Caki2 (cell line): ENCODE measurements at regions not wholly inside any gene's neighbourhood (a gene's known extent, or its start where the extent isn't known, plus 50 kb on each side); places are given as distances from the start of the nearest gene placed in this dataset.

Experiments used
- DNase-seq: peaks from one replicate; pipeline ENCODE4 v3.0.0-alpha.2; 2015; ENCODE audit warnings: low read depth
- in situ Hi-C: cut with HindIII; loops from 2 replicates; pipeline ENCODE4 v1.10.0; 2016; ENCODE audit warnings: low sequenced_read_pairs, low pct_unique_long_range_greater_than_20kb, mixed read lengths

DNA sequence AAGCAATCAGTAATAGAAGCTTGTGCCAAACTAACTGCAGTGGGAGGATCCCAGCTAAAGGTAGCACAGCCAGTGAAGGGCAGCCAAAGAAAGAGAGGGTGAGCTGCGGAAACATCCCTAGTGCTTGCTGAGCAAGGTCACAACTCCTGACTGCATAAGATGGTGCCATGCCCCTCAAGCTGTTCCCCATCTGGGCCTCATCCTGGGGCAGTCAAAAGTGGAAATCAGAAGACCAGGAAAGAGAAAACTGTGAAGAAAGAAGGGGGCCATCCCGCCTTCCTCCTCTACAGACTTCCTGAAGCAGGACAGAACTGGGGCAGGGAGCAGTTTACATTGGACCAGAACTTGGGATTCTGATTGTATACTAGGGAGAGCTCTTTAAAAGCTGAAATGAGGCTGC lies 159.2 kb downstream of the TNFSF13B start:
- no peak for DNase-seq
- in situ Hi-C loops: no loop called here

- no peak for DNase-seq
- in situ Hi-C loops: no loop called here
Measured at GRCh38 chr13:108433976-108434755, 164.6 kb downstream of the TNFSF13B start.

- in situ Hi-C loops: no loop called here
- no peak for DNase-seq
Measured at GRCh38 chr13:108435393-108436149, 166.1 kb downstream of the TNFSF13B start.

- in situ Hi-C loops: no loop called here
Measured at GRCh38 chr13:108437496-108437895, 168.0 kb downstream of the TNFSF13B start.

DNA sequence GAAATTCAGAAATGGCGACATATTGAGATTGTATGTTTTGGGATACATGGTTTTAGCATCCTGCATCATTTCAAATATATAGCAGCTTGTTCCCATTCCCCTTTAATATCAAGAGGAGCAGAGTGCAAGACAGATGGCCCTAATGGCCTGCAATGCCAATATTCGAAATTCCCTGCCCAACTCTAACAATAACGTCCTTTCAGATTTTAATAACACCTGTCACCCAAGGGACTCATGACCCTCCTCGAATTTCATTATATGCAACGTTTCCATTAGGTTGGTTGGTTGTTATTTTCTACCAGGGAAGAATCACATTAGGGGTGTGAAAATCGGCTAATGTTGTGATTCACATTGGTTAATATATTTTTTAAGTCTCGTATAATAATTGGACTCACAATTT lies 170.0 kb downstream of the TNFSF13B start:
- in situ Hi-C loops: no loop called here

More at GRCh38 chr13:108437496-108437895, 168.0 kb downstream of the TNFSF13B start:
- peak; percentile 3 for DNase-seq

DNA sequence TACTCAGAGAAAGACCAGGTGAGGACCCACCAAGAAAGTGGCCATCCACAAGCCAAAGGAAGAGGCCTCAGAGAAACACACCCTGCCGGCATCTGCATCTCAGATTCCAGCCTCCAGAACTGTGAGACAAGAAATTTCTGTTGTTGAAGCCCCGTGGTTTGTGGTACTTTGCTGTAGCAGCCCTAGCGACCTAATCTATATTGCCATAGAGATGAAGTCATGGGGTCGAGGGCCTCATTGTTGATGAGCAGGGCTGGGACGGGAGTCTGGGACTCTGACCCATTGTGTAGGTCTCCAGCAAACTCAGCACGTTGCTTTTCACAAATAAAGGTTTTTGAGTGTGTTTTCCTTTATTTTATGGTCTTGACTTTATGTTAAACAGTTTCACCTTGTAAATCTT lies 174.9 kb downstream of the TNFSF13B start:
- DNase-seq: no peak
- in situ Hi-C loops: no loop called here

More for the DNA sequence above, 170.0 kb downstream of the TNFSF13B start:
- DNase-seq: no peak

- in situ Hi-C loops: no loop called here
- no peak for DNase-seq
Measured at GRCh38 chr13:108448891-108449290, 179.4 kb downstream of the TNFSF13B start.

GRCh38 chr13:108451121-108451520 lies 178.3 kb upstream of the MYO16 start:
- no peak for DNase-seq
- in situ Hi-C loops: no loop called here

DNA sequence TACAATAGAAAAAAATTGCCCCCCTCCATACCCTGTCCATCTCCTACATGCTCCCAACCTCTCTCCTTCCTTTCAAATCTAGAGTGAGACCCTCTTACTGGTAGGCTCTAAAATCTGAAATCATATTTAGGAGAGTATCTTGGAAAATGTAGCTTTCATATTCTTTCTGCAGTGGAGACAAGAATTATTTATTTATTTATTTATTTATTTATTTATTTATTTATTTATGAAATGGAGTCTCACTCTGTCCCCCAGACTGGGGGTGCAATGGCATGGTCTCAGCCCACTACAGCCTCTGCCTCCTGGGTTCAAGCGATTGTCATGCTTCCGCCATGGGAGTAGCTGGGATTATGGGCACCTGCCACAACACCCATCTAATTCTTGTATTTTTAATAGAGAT lies 174.1 kb upstream of the MYO16 start:
- DNase-seq: no peak
- in situ Hi-C loops: no loop called here

DNA sequence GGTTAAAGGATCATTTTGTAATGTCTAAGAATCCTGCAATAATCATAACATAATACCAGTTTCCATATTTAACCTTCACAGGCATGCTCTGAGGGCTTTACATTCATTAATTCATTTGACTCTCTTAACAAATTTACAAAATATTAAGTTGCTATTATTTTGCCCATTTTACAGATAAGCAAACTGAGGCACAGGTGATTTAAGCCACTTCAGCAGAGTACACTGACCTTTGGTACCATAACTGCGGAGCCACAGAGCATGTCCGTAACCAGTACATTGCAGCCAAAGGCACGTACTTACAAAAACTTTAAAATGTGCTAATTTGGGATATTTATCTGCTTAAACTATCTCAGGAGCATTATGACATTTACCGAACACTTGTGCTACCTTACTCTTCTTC lies 169.4 kb upstream of the MYO16 start:
- in situ Hi-C loops: no loop called here
- no peak for DNase-seq

DNA sequence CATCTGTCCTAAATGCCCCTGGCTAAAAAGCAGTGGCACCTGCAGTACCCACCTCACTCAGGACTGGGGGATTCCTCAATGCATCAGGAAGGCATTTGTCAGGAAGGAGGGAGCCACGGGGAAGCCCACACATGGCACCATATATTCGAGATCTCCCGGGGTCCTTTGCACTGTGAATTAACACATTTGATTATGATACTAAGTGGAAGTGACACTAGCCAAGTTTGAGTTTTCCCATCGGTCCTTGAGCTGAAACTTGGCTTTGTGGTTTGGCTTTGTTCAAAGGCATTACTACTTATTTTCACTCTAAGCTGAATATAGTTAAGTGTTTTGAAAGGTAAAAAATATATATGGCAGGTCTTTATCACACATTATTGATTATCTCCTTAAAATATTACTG lies 168.7 kb upstream of the MYO16 start:
- in situ Hi-C loops: no loop called here
- no peak for DNase-seq

DNA sequence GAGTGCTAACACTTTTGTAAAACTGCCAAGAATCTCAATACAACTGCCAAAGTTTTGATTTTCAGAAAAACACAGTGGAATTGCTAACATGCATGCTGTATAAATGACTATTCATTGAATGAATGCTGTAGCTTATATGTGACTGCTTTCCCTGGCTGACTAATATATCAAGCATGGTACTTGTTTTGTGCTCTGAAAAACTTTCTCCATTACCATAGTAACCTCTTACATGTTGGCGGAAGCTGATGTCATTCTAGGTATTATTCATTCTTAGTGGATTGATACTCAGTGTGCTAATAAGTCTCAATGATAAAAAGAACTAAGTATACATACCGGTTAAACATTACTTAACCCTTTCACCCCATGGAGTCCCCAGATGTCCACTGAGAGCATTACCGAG lies 166.1 kb upstream of the MYO16 start:
- in situ Hi-C loops: no loop called here
- DNase-seq: peak; percentile 52

DNA sequence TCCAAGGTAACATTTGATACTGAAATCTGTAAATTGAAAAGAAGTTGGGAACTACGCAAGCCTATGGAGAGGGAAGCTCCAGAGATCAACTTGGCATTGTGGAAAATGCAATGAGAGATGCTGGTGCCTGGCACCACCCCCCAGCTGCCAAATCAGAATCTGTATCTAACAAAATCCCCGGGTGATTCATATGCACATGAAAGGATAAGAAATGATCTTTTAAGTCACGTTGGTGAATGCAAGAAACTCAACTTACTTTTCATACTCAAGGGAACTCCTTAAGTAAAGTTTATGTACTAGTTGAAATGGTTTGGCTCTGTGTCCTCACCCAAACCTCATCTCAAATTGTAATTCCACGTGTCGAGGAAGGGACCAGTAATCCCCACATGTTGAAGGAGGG lies 158.5 kb upstream of the MYO16 start:
- DNase-seq: no peak
- in situ Hi-C loops: no loop called here

- in situ Hi-C loops: no loop called here
Measured at GRCh38 chr13:108475181-108475580, 154.2 kb upstream of the MYO16 start.

DNA sequence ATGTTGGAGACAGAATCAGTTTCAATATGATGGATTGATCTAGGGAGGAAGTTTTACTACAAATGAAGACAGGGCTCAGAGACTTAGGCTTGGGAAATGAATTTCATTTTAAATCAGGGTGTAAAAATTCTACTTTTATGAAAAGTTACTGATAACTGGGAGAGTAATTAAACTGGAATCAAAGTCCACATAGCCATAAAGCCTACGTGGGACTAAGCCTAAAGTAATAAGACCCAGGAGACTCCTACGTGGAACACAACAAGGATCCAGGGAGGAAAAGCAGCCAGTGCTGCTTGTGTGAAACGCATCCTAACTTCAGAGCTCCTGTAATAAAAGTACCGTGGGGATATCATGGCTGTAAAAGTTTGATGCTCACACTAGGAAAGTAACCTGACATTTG lies 152.0 kb upstream of the MYO16 start:
- DNase-seq: no peak
- in situ Hi-C loops: no loop called here

More at GRCh38 chr13:108475181-108475580, 154.2 kb upstream of the MYO16 start:
- no peak for DNase-seq

DNA sequence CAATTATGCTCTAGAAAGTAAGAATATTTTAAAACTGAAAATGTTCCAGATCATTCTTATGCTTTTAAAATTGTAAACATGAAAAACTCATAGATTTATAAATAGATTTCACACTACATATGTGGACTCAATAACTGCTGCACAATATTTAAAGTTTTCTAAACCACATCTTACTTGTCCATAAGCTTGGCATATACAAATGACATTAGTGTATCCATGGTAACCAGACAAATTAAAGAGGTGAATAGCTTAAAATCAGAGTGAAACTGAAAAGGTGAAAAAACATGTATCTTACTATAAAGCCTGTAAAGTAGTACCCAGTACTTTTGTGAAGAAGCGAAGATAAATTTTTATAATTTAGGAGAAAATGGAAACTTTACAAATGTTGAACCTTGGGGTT lies 151.2 kb upstream of the MYO16 start:
- DNase-seq: no peak
- in situ Hi-C loops: no loop called here

DNA sequence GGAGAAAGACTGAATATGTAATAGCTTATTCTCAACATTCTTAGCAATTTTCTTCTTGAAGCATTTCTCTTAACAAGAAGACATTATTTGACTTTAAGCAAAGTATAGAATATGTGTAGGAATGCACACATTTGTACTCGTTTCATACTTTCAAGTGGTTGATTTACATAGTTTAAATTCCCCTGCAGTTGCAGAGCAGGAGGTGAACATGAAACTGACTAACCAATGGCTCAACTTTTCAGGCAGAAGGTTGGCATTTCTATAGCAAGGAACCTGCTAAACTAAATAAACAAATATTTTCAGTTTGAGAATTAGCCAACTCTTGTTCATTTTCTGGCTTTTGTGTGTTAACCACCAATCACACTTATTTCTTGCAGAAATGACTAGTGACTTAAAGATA lies 145.4 kb upstream of the MYO16 start:
- no peak for DNase-seq
- in situ Hi-C loops: no loop called here

- DNase-seq: no peak
- in situ Hi-C loops: no loop called here
Measured at GRCh38 chr13:108486096-108486495, 143.3 kb upstream of the MYO16 start.

DNA sequence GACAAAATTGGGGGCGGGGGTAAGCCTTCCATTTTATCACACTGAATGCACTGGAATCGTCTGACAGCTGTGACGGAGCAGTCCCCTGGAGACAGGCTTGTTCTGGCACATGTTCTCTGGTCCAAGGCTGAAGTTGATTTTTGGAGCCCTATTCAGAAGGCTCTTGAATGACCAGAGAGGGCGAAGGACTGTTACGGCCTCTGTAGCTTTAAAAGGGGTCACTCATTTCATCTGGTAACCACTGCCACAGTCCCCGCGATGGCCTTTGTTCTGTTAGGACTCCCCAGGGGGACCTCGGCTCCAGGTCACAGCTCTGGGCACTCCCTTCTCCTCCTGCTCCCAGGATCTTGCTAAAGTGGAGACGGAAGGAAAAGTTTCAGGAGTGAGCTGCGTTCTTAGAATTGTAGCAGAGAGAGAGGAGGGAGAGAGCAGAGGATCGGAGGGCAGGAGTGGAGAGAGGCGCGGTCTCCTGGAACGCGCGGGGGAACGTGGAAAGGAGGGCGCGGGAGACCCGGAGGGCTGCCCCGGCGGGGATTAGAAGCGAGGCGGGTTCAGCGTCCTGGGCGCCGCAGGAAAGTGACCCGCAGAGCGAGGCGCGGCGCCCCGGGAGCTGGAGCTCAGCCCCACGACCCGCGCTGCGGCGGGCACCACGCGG lies 134.3 kb upstream of the MYO16 start:
- in situ Hi-C loops: no loop called here
- no peak for DNase-seq
